Retinal pigment epithelial cell (primary cell): ENCODE measurements at regions not wholly inside any gene's neighbourhood (a gene's known extent, or its start where the extent isn't known, plus 50 kb on each side); places are given as distances from the start of the nearest gene placed in this dataset.
A peak's percentile ranks its signal among the peaks of the same experiment; 100 is the strongest.

ENCODE experiments used
- DNase-seq: peaks from one replicate; pipeline ENCODE4 v3.0.0-alpha.2; 2010; ENCODE audit warnings: low read depth
- H3K4me3 ChIP-seq: 2 replicates; pipeline ENCODE4 v1.5.1; 2011; ENCODE audit warnings: mild to moderate bottlenecking, low read length, control low read depth, moderate library complexity
- CTCF ChIP-seq: conservative IDR thresholded peaks from 2 replicates; pipeline ENCODE4 v1.5.1; 2011; ENCODE audit warnings: low read depth, low read length, control low read depth, inconsistent platforms

- DNase-seq = no peak
- no peak for TF ChIP-seq CTCF
- no peak overlapping the region for H3K4me3 ChIP-seq
Measured at GRCh38 chr9:80076162-80076561, 504.4 kb downstream of the TLE4 start.

DNA sequence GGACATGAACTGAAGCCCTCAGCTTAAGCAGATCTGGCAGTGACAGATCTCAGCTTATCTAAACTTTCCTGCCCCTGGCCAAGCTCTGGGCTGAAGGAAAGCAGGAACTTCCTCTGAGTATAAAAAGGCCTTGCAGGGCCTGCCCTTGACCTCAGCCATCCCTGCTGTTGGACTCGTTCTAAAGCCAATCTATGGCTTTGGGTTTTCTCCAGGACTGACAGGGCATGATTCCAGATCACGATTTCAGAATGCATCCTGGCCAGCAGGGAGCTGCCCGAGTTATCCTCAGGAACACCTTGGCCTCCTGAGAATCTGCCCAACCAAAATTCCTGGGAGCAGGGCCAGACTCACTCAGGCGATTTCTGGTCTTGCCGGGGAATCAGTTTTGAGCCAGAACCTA lies 502.7 kb downstream of the TLE4 start:
- DNase-seq = no peak
- no peak for TF ChIP-seq CTCF
- no peak overlapping the region for H3K4me3 ChIP-seq

DNA sequence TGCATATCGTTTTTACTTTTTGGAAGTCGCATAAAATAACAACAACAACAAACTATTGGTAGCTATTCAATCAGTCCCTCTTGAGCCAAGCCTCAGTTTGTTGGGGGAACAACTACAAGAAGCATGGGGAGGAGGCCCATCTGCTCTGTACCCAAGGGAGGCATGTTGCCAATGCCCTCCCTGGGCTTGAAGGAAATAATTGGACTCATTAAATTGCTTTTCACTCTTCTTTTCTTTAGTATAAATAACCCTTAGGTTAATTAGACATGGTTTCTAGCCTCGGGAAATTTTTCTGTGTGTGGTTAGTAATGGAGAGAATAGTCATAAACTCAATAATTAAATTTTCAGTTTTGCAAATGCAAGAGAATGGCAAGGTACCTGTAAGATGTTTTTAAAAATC lies 500.7 kb downstream of the TLE4 start:
- no peak for TF ChIP-seq CTCF
- H3K4me3 ChIP-seq = no peak overlapping the region
- no peak for DNase-seq

- no peak for TF ChIP-seq CTCF
- DNase-seq = no peak
Measured at GRCh38 chr9:80070071-80070742, 498.4 kb downstream of the TLE4 start.

GRCh38 chr9:80066931-80067330 lies 495.2 kb downstream of the TLE4 start:
- no peak overlapping the region for H3K4me3 ChIP-seq
- no peak for TF ChIP-seq CTCF
- DNase-seq = peak; percentile 58

More at GRCh38 chr9:80070071-80070742, 498.4 kb downstream of the TLE4 start:
- H3K4me3 ChIP-seq = no peak overlapping the region

- TF ChIP-seq CTCF = no peak
- no peak overlapping the region for H3K4me3 ChIP-seq
- DNase-seq = no peak
Measured at GRCh38 chr9:80062567-80062966, 490.8 kb downstream of the TLE4 start.

DNA sequence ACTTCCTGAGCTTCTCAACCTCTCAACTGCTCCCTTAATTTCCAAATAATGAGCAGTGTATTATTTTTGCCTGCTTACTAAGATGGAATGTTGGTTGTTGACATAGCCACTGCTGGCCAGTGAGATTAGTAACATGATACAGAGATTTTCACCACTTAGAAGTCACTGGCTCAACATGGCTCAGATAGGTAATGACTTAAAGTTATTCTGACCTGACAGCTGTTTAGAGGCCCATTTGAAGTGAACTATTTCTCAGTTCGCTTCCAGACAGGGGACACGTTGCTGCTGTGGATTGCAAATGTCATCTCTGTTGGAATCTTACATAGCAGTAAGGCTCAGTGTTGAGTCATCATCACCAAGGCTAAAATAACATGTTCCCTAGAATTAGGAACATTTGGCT lies 490.2 kb downstream of the TLE4 start:
- no peak overlapping the region for H3K4me3 ChIP-seq
- peak; percentile 94 for DNase-seq
- no peak for TF ChIP-seq CTCF
